ENCODE measurements at regions not wholly inside any gene's neighbourhood (a gene's known extent, or its start where the extent isn't known, plus 50 kb on each side); places are given as distances from the start of the nearest gene placed in this dataset.

GRCh38 chr11:95283650-95284049 is 52.6 kb upstream of the SESN3 start:
- DNase-seq (ENCODE audit: low spot score): no peak

- DNase-seq (ENCODE audit: low spot score): no peak
These were observed 52.1 kb upstream of the SESN3 start for GRCh38 chr11:95283146-95283545.

GRCh38 chr11:95282291-95282751 is 51.3 kb upstream of the SESN3 start:
- DNase-seq (ENCODE audit: low spot score): peak; percentile 65

Data from SK-N-DZ (cell line).